ENCODE measurements at regions not wholly inside any gene's neighbourhood (a gene's known extent, or its start where the extent isn't known, plus 50 kb on each side); places are given as distances from the start of the nearest gene placed in this dataset.

DNA sequence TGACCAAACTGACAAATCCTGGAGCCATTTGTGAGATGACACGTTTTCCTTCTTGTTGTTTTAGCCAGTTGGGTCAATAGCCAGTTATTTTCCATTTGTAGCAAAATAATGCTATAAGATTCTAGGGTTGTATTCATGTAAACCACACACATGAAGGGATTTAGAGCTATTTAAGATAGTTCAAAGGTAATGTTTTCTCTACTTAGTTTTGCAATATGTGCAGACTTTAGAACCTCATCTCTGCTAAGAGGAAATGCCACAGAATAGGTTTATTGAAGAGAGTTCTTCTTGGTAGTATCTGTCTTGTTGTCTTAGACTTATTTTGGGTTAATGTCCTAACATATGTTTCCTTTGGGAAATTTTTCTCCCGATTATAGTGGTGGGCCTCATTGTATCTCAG is 213.5 kb upstream of the RIMS1 start:
- no peak overlapping the region for H3K27ac Mint-ChIP-seq (ENCODE audit: low read depth, unreplicated experiment)
- TF ChIP-seq, protein P1, sequence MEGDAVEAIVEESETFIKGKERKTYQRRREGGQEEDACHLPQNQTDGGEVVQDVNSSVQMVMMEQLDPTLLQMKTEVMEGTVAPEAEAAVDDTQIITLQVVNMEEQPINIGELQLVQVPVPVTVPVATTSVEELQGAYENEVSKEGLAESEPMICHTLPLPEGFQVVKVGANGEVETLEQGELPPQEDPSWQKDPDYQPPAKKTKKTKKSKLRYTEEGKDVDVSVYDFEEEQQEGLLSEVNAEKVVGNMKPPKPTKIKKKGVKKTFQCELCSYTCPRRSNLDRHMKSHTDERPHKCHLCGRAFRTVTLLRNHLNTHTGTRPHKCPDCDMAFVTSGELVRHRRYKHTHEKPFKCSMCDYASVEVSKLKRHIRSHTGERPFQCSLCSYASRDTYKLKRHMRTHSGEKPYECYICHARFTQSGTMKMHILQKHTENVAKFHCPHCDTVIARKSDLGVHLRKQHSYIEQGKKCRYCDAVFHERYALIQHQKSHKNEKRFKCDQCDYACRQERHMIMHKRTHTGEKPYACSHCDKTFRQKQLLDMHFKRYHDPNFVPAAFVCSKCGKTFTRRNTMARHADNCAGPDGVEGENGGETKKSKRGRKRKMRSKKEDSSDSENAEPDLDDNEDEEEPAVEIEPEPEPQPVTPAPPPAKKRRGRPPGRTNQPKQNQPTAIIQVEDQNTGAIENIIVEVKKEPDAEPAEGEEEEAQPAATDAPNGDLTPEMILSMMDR (IDR thresholded peaks at IDR 0.05; ENCODE audit: unreplicated experiment), result no peak
- no peak for DNase-seq (ENCODE audit: unreplicated experiment)
- intact Hi-C loops (cut with micrococcal nuclease), result no loop called here
- POLR2A ChIA-PET, result no interaction called here
- H3K4me1 Mint-ChIP-seq (ENCODE audit: insufficient read depth, unreplicated experiment), result no peaks in the 10 kb centered on the region
- BruUV-seq (replicated peaks), result no TSS peak
- no peaks in the 10 kb centered on the region for H3K36me3 Mint-ChIP-seq (ENCODE audit: insufficient read depth, unreplicated experiment)
- H3K9me3 Mint-ChIP-seq (ENCODE audit: unreplicated experiment), result no peaks in the 10 kb centered on the region
- no peak overlapping the region for H3K4me3 Mint-ChIP-seq (ENCODE audit: unreplicated experiment)
- CTCF ChIA-PET, result no interaction called here
- H3K27me3 Mint-ChIP-seq (ENCODE audit: insufficient read depth, unreplicated experiment), result peaks cover 26% of the 10 kb centered on the region

DNA sequence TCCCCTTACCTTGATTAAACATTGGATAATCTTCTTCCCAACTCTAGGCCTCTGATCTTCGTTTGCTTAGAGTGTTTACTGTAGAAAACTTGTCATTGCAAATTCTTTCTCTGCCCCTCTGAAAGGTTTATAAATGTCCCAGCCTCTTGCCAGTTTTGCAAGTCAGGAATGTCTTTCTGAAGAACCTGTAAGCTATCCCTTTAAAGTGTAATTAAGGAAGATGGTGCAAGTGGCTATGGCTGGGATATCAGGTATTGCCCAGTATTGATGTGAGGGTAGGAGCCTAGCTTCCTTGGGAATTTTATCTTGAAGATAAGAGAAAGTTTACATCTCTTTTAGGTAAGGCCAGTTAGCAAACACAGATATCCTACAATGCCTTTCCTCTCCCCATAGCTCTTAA is 211.0 kb upstream of the RIMS1 start:
- Mint-ChIP-seq H3K4me3 (ENCODE audit: unreplicated experiment) (no peak overlapping the region), H3K4me1 (ENCODE audit: insufficient read depth, unreplicated experiment) (no peaks in the 10 kb centered on the region), H3K36me3 (ENCODE audit: insufficient read depth, unreplicated experiment) (no peaks in the 10 kb centered on the region), H3K27me3 (ENCODE audit: insufficient read depth, unreplicated experiment) (peaks cover 22% of the 10 kb centered on the region), H3K27ac (ENCODE audit: low read depth, unreplicated experiment) (no peak overlapping the region), H3K9me3 (ENCODE audit: unreplicated experiment) (no peaks in the 10 kb centered on the region)
- ChIA-PET CTCF (no interaction called here), POLR2A (no interaction called here)
- intact Hi-C loops (cut with micrococcal nuclease), result no loop called here
- BruUV-seq (replicated peaks), result no TSS peak
- TF ChIP-seq, protein P1 (IDR thresholded peaks at IDR 0.05; ENCODE audit: unreplicated experiment), result no peak
- DNase-seq (ENCODE audit: unreplicated experiment), result no peak

DNA sequence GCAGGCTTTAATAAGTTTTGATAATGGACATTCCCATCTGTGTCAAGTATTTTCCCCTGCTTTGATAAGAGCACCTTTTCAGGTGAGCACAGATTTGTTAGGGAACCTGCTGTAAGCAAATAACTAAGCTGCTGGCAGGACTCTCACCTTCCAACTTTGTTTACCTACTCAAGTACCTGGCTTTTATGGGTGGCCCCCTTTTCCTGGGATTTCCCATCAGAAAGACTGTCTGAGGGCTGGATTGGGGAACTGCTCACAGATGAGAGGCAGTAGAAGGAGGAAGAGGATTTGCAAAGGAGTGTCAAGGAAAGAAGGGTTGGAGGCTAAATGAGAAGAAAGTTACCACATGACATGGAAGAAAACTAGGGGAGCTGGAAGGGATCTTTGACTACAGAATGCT is 210.1 kb upstream of the RIMS1 start:
- H3K27me3 Mint-ChIP-seq (ENCODE audit: insufficient read depth, unreplicated experiment), result peaks cover 31% of the 10 kb centered on the region
- intact Hi-C loops (cut with micrococcal nuclease), result no loop called here
- no peaks in the 10 kb centered on the region for H3K4me1 Mint-ChIP-seq (ENCODE audit: insufficient read depth, unreplicated experiment)
- H3K36me3 Mint-ChIP-seq (ENCODE audit: insufficient read depth, unreplicated experiment), result no peaks in the 10 kb centered on the region
- ChIA-PET POLR2A (no interaction called here), CTCF (interaction anchor here (0.5 kb wide), 1 partner anchor 15 kb away, joined by 3 read pairs; no protein-coding TSS in a partner anchor)
- no TSS peak for BruUV-seq (replicated peaks)
- H3K9me3 Mint-ChIP-seq (ENCODE audit: unreplicated experiment), result no peaks in the 10 kb centered on the region
- TF ChIP-seq, protein P1 (IDR thresholded peaks at IDR 0.05; ENCODE audit: unreplicated experiment), result no peak
- H3K27ac Mint-ChIP-seq (ENCODE audit: low read depth, unreplicated experiment), result no peak overlapping the region
- DNase-seq (ENCODE audit: unreplicated experiment), result no peak
- no peak overlapping the region for H3K4me3 Mint-ChIP-seq (ENCODE audit: unreplicated experiment)

DNA sequence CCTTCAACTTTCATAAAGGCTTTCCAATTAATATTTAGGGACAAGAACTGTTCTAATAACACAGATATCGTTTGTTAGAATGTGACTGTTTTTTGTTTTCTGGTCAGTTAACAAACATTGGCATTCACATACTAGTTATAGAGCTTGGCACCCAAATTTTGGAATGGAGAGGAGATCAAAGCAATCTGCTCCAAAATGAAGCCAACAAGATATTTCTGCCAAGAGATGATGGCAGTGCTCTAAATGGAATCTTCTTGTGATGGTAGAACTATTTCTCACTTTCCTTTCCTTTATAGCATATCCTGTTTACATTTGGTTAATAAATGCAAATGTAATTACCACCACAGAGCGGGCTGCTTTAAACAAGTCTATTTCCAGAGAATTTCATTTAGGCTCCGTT is 208.3 kb upstream of the RIMS1 start:
- no peaks in the 10 kb centered on the region for H3K9me3 Mint-ChIP-seq (ENCODE audit: unreplicated experiment)
- H3K27ac Mint-ChIP-seq (ENCODE audit: low read depth, unreplicated experiment), result no peak overlapping the region
- no peaks in the 10 kb centered on the region for H3K36me3 Mint-ChIP-seq (ENCODE audit: insufficient read depth, unreplicated experiment)
- H3K27me3 Mint-ChIP-seq (ENCODE audit: insufficient read depth, unreplicated experiment), result peaks cover 45% of the 10 kb centered on the region
- H3K4me3 Mint-ChIP-seq (ENCODE audit: unreplicated experiment), result no peak overlapping the region
- no TSS peak for BruUV-seq (replicated peaks)
- POLR2A ChIA-PET, result no interaction called here
- TF ChIP-seq, protein P1 (IDR thresholded peaks at IDR 0.05; ENCODE audit: unreplicated experiment), result no peak
- H3K4me1 Mint-ChIP-seq (ENCODE audit: insufficient read depth, unreplicated experiment), result no peaks in the 10 kb centered on the region
- DNase-seq (ENCODE audit: unreplicated experiment), result no peak
- CTCF ChIA-PET, result interaction anchor here (1.3 kb wide), 1 partner anchor 10 kb away, joined by 4 read pairs; no protein-coding TSS in a partner anchor
- intact Hi-C loops (cut with micrococcal nuclease), result no loop called here
